ENCODE measurements at regions not wholly inside any gene's neighbourhood (a gene's known extent, or its start where the extent isn't known, plus 50 kb on each side); places are given as distances from the start of the nearest gene placed in this dataset.
"Not testable (repeated sequence)": the region's sequence is repeated elsewhere in the genome, so short reads cannot be mapped to it uniquely, and the experiment has no call there.

GRCh38 chr21:38089763-38090046 is 167.1 kb upstream of the KCNJ15 start:
- H3K4me3 ChIP-seq, result no peak overlapping the region
- no peak overlapping the region for H3K27ac ChIP-seq
- no peaks in the 10 kb centered on the region for H3K36me3 ChIP-seq
- WGBS, 2 donors, result 73 to 79% methylated on average over 6 of the region's 6 CpGs
- H3K4me1 ChIP-seq, result no peaks in the 10 kb centered on the region
- H3K9me3 ChIP-seq, result no peaks in the 10 kb centered on the region
- H3K27me3 ChIP-seq, result no peaks in the 10 kb centered on the region
- TF ChIP-seq EP300 (IDR thresholded peaks at IDR 0.05) (no peak), CTCF (IDR thresholded peaks at IDR 0.05) (no peak), POLR2A (IDR thresholded peaks at IDR 0.05) (no peak)
- no peak for DNase-seq (ENCODE audit: low spot score in 2 of 2)

GRCh38 chr21:38091061-38091460 is 165.7 kb upstream of the KCNJ15 start:
- not testable (repeated sequence) for H3K4me3 ChIP-seq; H3K9me3 ChIP-seq; H3K27ac ChIP-seq; H3K4me1 ChIP-seq; H3K36me3 ChIP-seq; DNase-seq (ENCODE audit: low spot score in 2 of 2); H3K27me3 ChIP-seq
- 88 to 89% methylated on average over 2 of the region's 2 CpGs for WGBS, 2 donors

GRCh38 chr21:38092051-38092450 is 164.7 kb upstream of the KCNJ15 start:
- H3K27me3 ChIP-seq, result no peaks in the 10 kb centered on the region
- H3K36me3 ChIP-seq, result no peaks in the 10 kb centered on the region
- no peak for DNase-seq (ENCODE audit: low spot score in 2 of 2)
- peaks cover 0 to 4% (median 0%) of the 10 kb centered on the region in 4 donors for H3K9me3 ChIP-seq
- TF ChIP-seq POLR2A (IDR thresholded peaks at IDR 0.05) (no peak), CTCF (IDR thresholded peaks at IDR 0.05) (no peak), EP300 (IDR thresholded peaks at IDR 0.05) (no peak)
- 31 to 41% methylated on average over 6 of the region's 6 CpGs for WGBS, 2 donors
- H3K27ac ChIP-seq, result no peak overlapping the region
- H3K4me1 ChIP-seq, result no peaks in the 10 kb centered on the region
- H3K4me3 ChIP-seq, result no peak overlapping the region

GRCh38 chr21:38095220-38095619 is 161.6 kb upstream of the KCNJ15 start:
- Histone ChIP-seq H3K4me3 (no peak overlapping the region), H3K4me1 (no peaks in the 10 kb centered on the region), H3K36me3 (no peaks in the 10 kb centered on the region), H3K27me3 (no peaks in the 10 kb centered on the region), H3K27ac (no peak overlapping the region), H3K9me3 (peaks cover 0 to 16% (median 0%) of the 10 kb centered on the region in 4 donors)
- 94 to 99% methylated on average over 5 of the region's 5 CpGs for WGBS, 2 donors
- DNase-seq (ENCODE audit: low spot score in 2 of 2), result no peak
- TF ChIP-seq CTCF (IDR thresholded peaks at IDR 0.05), result no peak
- no peak for TF ChIP-seq EP300 (IDR thresholded peaks at IDR 0.05)
- TF ChIP-seq POLR2A (IDR thresholded peaks at IDR 0.05), result no peak

GRCh38 chr21:38097789-38098188 is 159.0 kb upstream of the KCNJ15 start:
- Histone ChIP-seq H3K27ac (no peak overlapping the region), H3K36me3 (no peaks in the 10 kb centered on the region), H3K9me3 (peaks cover 0 to 16% (median 0%) of the 10 kb centered on the region in 4 donors), H3K4me3 (no peak overlapping the region), H3K4me1 (no peaks in the 10 kb centered on the region), H3K27me3 (no peaks in the 10 kb centered on the region)
- TF ChIP-seq EP300 (IDR thresholded peaks at IDR 0.05) (no peak), POLR2A (IDR thresholded peaks at IDR 0.05) (no peak), CTCF (IDR thresholded peaks at IDR 0.05) (no peak)
- no peak for DNase-seq (ENCODE audit: low spot score in 2 of 2)

- WGBS, 2 donors, result 89 to 96% methylated on average over 3 of the region's 3 CpGs
- no peak for DNase-seq (ENCODE audit: low spot score in 2 of 2)
- TF ChIP-seq EP300 (IDR thresholded peaks at IDR 0.05) (no peak), CTCF (IDR thresholded peaks at IDR 0.05) (no peak), POLR2A (IDR thresholded peaks at IDR 0.05) (no peak)
Observed at GRCh38 chr21:38112219-38112789, 144.5 kb upstream of the KCNJ15 start.

More at GRCh38 chr21:38112219-38112789, 144.5 kb upstream of the KCNJ15 start:
- H3K27me3 ChIP-seq, result no peaks in the 10 kb centered on the region
- H3K4me3 ChIP-seq, result no peak overlapping the region
- no peaks in the 10 kb centered on the region for H3K4me1 ChIP-seq
- H3K9me3 ChIP-seq, result no peaks in the 10 kb centered on the region
- no peaks in the 10 kb centered on the region for H3K36me3 ChIP-seq
- H3K27ac ChIP-seq, result no peak overlapping the region
